Tibial nerve (tissue), 4 donors: ENCODE measurements at regions not wholly inside any gene's neighbourhood (a gene's known extent, or its start where the extent isn't known, plus 50 kb on each side); places are given as distances from the start of the nearest gene placed in this dataset.

Experiments used
- DNase-seq, 2 donors: peaks; one replicate each; pipeline ENCODE4 v3.0.0-alpha.2; 2019; ENCODE audit warnings: low spot score in 2 of 2
- H3K27ac ChIP-seq, 4 donors: fragments of 200-600 bp; sonication (generic) in 3 of 4; one replicate each; pipeline ENCODE4 v1.5.1; 2017 to 2019; ENCODE audit warnings: mild to moderate bottlenecking in 1 of 4
- H3K27me3 ChIP-seq, 2 donors: fragments of 200-600 bp; sonication (generic) in 1 of 2; one replicate each; pipeline versions ENCODE4 v1.5.1 to v1.6.0; 2017 to 2019
- H3K36me3 ChIP-seq, 3 donors: fragments of 200-600 bp; sonication (generic); one replicate each; pipeline ENCODE4 v1.5.1; 2018 to 2019
- H3K4me1 ChIP-seq, 4 donors: fragments of 200-600 bp; sonication (generic) in 3 of 4; one replicate each; pipeline ENCODE4 v1.5.1; 2017 to 2019
- H3K4me3 ChIP-seq, 4 donors: fragments of 200-600 bp; sonication (generic) in 3 of 4; one replicate each; pipeline ENCODE4 v1.5.1; 2017 to 2019; ENCODE audit warnings: mild to moderate bottlenecking in 1 of 4, moderate library complexity in 1 of 4
- H3K9me3 ChIP-seq, 4 donors: fragments of 200-600 bp; sonication (generic) in 3 of 4; one replicate each; pipeline ENCODE4 v1.5.1; 2017 to 2019
- EP300 ChIP-seq, 2 donors: sonication (generic); formaldehyde crosslinking; IDR thresholded peaks; one replicate each; pipeline ENCODE4 v1.6.1; 2017; ENCODE audit warnings: antibody characterized with exemption in 2 of 2, mild to moderate bottlenecking in 1 of 2
- POLR2A ChIP-seq, 2 donors: fragments of 450-650 bp; IDR thresholded peaks; one replicate each; pipeline ENCODE4 v1.6.1; 2017; ENCODE audit warnings: antibody characterized with exemption in 2 of 2, mild to moderate bottlenecking in 2 of 2, moderate library complexity in 2 of 2
- WGBS, 2 donors: methylation state at CpG; one replicate each; pipeline ENCODE4 v1.1.5; 2018; 5-methylcytosine and 5-hydroxymethylcytosine counted together
- TF ChIP-seq, protein P1 (sequence below), 5 experiments: fragments of 200-600 bp in 3 of 5; fragments of 450-650 bp in 2 of 5; sonication (generic) in 3 of 5; IDR thresholded peaks; one replicate each; pipeline ENCODE4 v1.5.1; 2016 to 2019; ENCODE audit warnings: antibody characterized with exemption in 5 of 5, mild to moderate bottlenecking in 3 of 5, moderate library complexity in 2 of 5

DNA sequence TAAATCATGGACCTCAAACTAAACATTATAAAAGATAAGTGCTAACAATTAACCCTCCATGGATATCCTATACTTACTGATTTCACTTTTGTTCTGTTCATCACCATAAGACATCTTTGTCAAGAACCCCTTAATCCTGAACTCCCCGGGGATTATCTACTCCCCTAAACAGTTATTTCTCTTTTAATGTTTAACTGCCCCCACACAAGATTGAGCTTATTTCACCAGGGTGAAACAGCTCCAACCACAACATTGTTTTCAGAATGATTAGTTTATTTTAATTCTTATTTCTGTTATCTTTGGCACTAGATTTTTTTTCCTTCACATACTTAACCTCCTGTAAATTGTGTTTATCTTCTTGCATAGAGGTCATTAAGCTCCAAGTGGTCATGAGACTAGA is 103.2 kb upstream of the HCN1 start:
- Histone ChIP-seq H3K36me3 (no peaks in the 10 kb centered on the region), H3K9me3 (peaks cover 0 to 32% (median 0%) of the 10 kb centered on the region in 4 donors), H3K27ac (no peak overlapping the region), H3K27me3 (no peaks in the 10 kb centered on the region), H3K4me1 (no peaks in the 10 kb centered on the region), H3K4me3 (no peak overlapping the region)
- no peak for TF ChIP-seq EP300 (IDR thresholded peaks at IDR 0.05)
- no peak for TF ChIP-seq POLR2A (IDR thresholded peaks at IDR 0.05)
- TF ChIP-seq, protein P1, sequence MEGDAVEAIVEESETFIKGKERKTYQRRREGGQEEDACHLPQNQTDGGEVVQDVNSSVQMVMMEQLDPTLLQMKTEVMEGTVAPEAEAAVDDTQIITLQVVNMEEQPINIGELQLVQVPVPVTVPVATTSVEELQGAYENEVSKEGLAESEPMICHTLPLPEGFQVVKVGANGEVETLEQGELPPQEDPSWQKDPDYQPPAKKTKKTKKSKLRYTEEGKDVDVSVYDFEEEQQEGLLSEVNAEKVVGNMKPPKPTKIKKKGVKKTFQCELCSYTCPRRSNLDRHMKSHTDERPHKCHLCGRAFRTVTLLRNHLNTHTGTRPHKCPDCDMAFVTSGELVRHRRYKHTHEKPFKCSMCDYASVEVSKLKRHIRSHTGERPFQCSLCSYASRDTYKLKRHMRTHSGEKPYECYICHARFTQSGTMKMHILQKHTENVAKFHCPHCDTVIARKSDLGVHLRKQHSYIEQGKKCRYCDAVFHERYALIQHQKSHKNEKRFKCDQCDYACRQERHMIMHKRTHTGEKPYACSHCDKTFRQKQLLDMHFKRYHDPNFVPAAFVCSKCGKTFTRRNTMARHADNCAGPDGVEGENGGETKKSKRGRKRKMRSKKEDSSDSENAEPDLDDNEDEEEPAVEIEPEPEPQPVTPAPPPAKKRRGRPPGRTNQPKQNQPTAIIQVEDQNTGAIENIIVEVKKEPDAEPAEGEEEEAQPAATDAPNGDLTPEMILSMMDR (IDR thresholded peaks at IDR 0.05) = no peak
- WGBS, 2 donors = 70 to 84% methylated on average over 1 of the region's 1 CpG
- no peak for DNase-seq

DNA sequence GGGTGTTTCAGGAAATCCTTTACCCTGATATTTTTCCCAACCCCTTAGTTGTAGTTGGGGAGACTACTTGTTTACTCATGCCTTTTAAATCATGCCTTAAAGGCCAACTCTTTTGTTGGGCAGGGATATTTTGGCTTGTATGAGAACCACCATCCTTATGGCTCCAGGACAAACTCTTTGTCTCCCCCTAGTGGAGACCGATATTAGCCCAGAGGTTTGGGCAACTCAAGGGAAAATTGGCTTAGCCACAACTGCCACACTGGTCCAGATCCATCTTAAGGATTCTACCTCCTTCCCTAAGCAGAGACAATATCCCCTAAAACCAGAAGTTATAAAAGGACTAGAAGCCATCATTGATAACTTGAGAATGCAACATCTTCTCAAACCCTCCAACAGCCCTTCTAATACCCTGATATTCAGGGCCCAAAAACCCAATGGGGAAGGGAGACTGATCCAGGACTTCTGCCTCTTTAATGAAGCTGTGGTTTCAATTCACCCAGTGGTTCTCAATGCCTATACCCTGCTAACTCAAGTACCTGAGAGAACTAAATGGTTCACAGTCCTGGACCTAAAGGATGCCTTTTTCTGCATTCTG is 100.9 kb upstream of the HCN1 start:
- TF ChIP-seq EP300 (IDR thresholded peaks at IDR 0.05) = no peak
- TF ChIP-seq POLR2A (IDR thresholded peaks at IDR 0.05) = no peak
- TF ChIP-seq, protein P1 (IDR thresholded peaks at IDR 0.05) = no peak
- Histone ChIP-seq H3K4me3 (no peak overlapping the region), H3K36me3 (no peaks in the 10 kb centered on the region), H3K4me1 (no peaks in the 10 kb centered on the region), H3K27ac (no peak overlapping the region), H3K9me3 (peaks cover 0 to 27% (median 0%) of the 10 kb centered on the region in 4 donors), H3K27me3 (no peaks in the 10 kb centered on the region)
- DNase-seq = no peak
- 50 to 87% methylated on average over 1 of the region's 1 CpG for WGBS, 2 donors

DNA sequence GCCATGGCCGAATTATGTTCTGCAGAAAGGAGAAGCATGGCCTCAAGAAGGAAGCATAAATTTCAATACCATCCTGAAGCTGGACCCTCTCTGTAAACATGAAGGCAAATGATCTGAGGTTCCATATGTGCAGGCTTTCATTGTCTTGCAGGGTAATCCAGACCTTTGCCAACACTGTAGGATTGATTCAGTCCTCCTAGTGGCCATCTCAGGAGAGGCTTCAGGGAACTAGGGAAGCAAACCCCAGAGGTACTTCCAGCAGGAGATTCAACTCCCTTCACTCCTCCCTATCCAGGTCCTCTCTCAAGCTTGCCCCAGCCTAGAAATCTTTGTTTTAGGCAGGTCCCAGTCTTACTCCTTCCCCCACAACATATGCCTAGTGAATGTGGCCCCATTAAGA is 99.3 kb upstream of the HCN1 start:
- TF ChIP-seq, protein P1 (IDR thresholded peaks at IDR 0.05) = no peak
- TF ChIP-seq POLR2A (IDR thresholded peaks at IDR 0.05) (no peak), EP300 (IDR thresholded peaks at IDR 0.05) (no peak)
- H3K27me3 ChIP-seq = no peaks in the 10 kb centered on the region
- H3K27ac ChIP-seq = no peak overlapping the region
- H3K4me3 ChIP-seq = no peak overlapping the region
- no peaks in the 10 kb centered on the region for H3K4me1 ChIP-seq
- 58 to 66% methylated on average over 1 of the region's 1 CpG for WGBS, 2 donors
- DNase-seq = no peak
- H3K36me3 ChIP-seq = no peaks in the 10 kb centered on the region
- H3K9me3 ChIP-seq = peaks cover 0 to 11% (median 0%) of the 10 kb centered on the region in 4 donors

DNA sequence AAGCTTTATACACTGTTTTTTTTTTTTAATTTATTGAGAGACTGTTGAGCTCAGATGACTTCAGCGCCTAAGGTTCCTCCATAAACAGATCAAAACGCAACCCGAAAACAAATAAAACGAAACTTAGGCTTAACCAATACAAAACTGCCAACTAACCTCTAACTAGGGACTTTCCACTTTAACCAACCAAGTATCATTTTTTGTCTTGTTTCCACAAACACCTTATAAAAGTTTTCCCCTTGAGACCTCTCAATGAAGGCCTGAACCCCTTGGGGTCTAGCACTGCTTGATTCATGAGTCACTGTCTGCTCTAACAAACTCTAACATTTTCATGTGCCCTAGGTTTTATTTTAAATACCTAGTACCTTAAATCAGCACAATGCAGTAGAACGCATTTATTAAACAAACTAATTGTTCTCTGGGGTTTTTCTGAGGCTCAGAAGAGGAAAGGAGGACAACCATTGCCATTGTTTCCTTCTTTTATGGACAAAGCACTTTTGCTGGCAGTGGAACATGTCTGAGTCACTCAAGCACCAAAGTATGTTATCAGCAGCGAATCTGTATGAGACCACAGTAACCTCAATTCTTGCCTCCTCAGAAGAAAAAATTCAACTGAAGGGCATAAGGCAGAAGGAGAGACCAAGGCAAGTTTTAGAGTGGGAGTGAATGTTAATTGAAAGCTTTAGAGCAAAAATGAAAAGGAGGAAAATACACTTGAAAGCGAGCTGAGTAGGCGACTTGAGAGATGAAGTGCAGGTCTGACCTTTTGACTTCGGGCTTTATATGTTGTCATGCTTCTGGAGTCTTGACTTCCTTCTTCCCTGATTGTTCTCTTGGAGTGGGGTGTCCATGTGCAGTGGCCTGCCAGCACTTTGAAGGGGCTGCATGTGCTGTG is 97.7 kb upstream of the HCN1 start:
- H3K36me3 ChIP-seq = no peaks in the 10 kb centered on the region
- WGBS, 2 donors = 78 to 81% methylated on average over 9 of the region's 9 CpGs
- no peak for DNase-seq
- H3K4me3 ChIP-seq = no peak overlapping the region
- no peaks in the 10 kb centered on the region for H3K4me1 ChIP-seq
- no peak for TF ChIP-seq POLR2A (IDR thresholded peaks at IDR 0.05)
- TF ChIP-seq EP300 (IDR thresholded peaks at IDR 0.05) = no peak
- TF ChIP-seq, protein P1 (IDR thresholded peaks at IDR 0.05) = no peak
- peaks cover 0 to 4% (median 0%) of the 10 kb centered on the region in 4 donors for H3K9me3 ChIP-seq
- no peak overlapping the region for H3K27ac ChIP-seq
- no peaks in the 10 kb centered on the region for H3K27me3 ChIP-seq
